PC-9 (cell line): ENCODE measurements at regions not wholly inside any gene's neighbourhood (a gene's known extent, or its start where the extent isn't known, plus 50 kb on each side); places are given as distances from the start of the nearest gene placed in this dataset.

Source experiments
- BruUV-seq: library from RNA; stranded (reverse); fragments of 400-500 nt; replicated peaks from 2 replicates; lab custom pipeline; 2021; lab: Mats Ljungman, UMichigan
- CTCF ChIA-PET: fragments of 300-600 bp; sonication (Branson Sonifier 250); formaldehyde crosslinking; loops from one replicate; lab custom pipeline; 2022; ENCODE audit warnings: antibody characterized with exemption; lab: Charles Lee
- POLR2A ChIA-PET: fragments of 300-600 bp; sonication (Branson Sonifier 250); formaldehyde crosslinking; loops from one replicate; lab custom pipeline; 2022; ENCODE audit warnings: antibody characterized with exemption; ENCODE audit not compliant: unreplicated experiment; lab: Charles Lee
- DNase-seq, 2 experiments: peaks; one replicate each; pipeline versions ENCODE4 v3.0.0 to v3.0.0-alpha.2; 2015 to 2022; ENCODE audit warnings: mixed read lengths in 1 of 2
- H2AFZ ChIP-seq: fragments of 200-600 bp; sonication (generic); 2 replicates; pipeline ENCODE4 v1.8.1; 2017; ENCODE audit warnings: antibody characterized with exemption
- H3F3A ChIP-seq: fragments of 200-600 bp; sonication (generic); 2 replicates; pipeline ENCODE4 v1.8.1; 2017; ENCODE audit warnings: antibody characterized with exemption, mild to moderate bottlenecking, low read depth; ENCODE audit not compliant: insufficient read depth
- H3K27ac ChIP-seq: fragments of 200-600 bp; sonication (generic); 2 replicates; pipeline ENCODE4 v1.6.1; 2016; ENCODE audit warnings: mixed run types
- H3K27me3 ChIP-seq: fragments of 200-600 bp; sonication (generic); 2 replicates; pipeline ENCODE4 v1.6.1; 2016; ENCODE audit warnings: low read depth, mixed run types; ENCODE audit not compliant: insufficient read depth
- H3K36me3 ChIP-seq: fragments of 200-600 bp; sonication (generic); 2 replicates; pipeline ENCODE4 v1.6.1; 2016; ENCODE audit warnings: low read depth, mixed run types
- H3K4me1 ChIP-seq: fragments of 200-600 bp; sonication (generic); replicated peaks from 2 replicates; pipeline ENCODE4 v1.6.1; 2016; ENCODE audit warnings: mixed run types; ENCODE audit not compliant: insufficient read depth
- H3K4me2 ChIP-seq: fragments of 200-600 bp; sonication (generic); 2 replicates; pipeline ENCODE4 v1.6.1; 2017; ENCODE audit warnings: mixed run types
- H3K4me3 ChIP-seq: fragments of 200-600 bp; sonication (generic); 2 replicates; pipeline ENCODE4 v1.6.1; 2016; ENCODE audit warnings: mixed run types
- H3K79me2 ChIP-seq: fragments of 200-600 bp; sonication (generic); 2 replicates; pipeline ENCODE4 v1.6.1; 2017; ENCODE audit warnings: low read depth, mixed run types
- H3K9me2 ChIP-seq: fragments of 200-600 bp; sonication (generic); 2 replicates; pipeline ENCODE4 v1.8.1; 2017; ENCODE audit warnings: mild to moderate bottlenecking; ENCODE audit not compliant: insufficient read depth
- H3K9me3 ChIP-seq: fragments of 200-600 bp; sonication (generic); 2 replicates; pipeline ENCODE4 v1.8.1; 2016; ENCODE audit warnings: low read depth; ENCODE audit not compliant: insufficient read depth
- H4K20me1 ChIP-seq: fragments of 200-600 bp; sonication (generic); 2 replicates; pipeline ENCODE4 v1.8.1; 2017; ENCODE audit not compliant: insufficient read depth
- EZH2 ChIP-seq: fragments of 200-600 bp; sonication (generic); IDR thresholded peaks from 2 replicates; pipeline ENCODE4 v1.8.0; 2017; ENCODE audit warnings: antibody characterized with exemption, low read depth
- intact Hi-C: fragments of 100-400 bp; cut with micrococcal nuclease; formaldehyde crosslinking; loops from one replicate; pipeline ENCODE4 v1.10.0; 2022; ENCODE audit not compliant: unreplicated experiment
- TF ChIP-seq, protein P1 (sequence below): fragments of 200-600 bp; sonication (generic); conservative IDR thresholded peaks from 2 replicates; pipeline ENCODE4 v1.6.1; 2017; ENCODE audit warnings: mixed run types, antibody characterized with exemption, mild to moderate bottlenecking, moderate library complexity

DNA sequence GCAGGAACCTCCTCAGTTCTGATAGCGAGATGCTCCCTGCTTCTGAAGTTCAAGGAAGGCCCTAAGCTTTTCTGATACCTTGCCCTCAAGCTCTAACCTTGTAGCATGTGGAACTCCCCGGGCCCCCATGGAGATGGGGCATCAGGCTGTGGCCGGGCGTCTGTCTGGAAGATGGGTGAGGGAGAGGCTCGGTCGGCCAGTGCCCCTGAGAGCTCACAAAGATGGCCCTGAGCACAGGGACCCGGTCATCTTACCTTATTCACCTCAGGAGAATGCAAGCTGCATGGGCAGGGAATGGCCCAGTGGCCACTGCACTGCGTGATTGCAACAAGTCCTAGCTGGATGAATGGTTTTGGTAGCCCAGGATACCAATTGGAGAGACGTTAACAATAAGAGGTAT, 830.3 kb downstream of the TBC1D22A start:
- Histone ChIP-seq H3K36me3 (no peaks in the 10 kb centered on the region), H3K4me1 (no peaks in the 10 kb centered on the region), H3K27me3 (peaks cover 82% of the 10 kb centered on the region), H3F3A (no peaks in the 10 kb centered on the region), H3K4me3 (no peak overlapping the region), H4K20me1 (no peaks in the 10 kb centered on the region), H3K9me3 (no peaks in the 10 kb centered on the region), H3K4me2 (no peak overlapping the region), H3K27ac (no peak overlapping the region), H3K9me2 (no peaks in the 10 kb centered on the region), H2AFZ (no peak overlapping the region), H3K79me2 (no peaks in the 10 kb centered on the region)
- ChIA-PET CTCF (no interaction called here), POLR2A (no interaction called here)
- TF ChIP-seq EZH2: no peak
- TF ChIP-seq, protein P1, sequence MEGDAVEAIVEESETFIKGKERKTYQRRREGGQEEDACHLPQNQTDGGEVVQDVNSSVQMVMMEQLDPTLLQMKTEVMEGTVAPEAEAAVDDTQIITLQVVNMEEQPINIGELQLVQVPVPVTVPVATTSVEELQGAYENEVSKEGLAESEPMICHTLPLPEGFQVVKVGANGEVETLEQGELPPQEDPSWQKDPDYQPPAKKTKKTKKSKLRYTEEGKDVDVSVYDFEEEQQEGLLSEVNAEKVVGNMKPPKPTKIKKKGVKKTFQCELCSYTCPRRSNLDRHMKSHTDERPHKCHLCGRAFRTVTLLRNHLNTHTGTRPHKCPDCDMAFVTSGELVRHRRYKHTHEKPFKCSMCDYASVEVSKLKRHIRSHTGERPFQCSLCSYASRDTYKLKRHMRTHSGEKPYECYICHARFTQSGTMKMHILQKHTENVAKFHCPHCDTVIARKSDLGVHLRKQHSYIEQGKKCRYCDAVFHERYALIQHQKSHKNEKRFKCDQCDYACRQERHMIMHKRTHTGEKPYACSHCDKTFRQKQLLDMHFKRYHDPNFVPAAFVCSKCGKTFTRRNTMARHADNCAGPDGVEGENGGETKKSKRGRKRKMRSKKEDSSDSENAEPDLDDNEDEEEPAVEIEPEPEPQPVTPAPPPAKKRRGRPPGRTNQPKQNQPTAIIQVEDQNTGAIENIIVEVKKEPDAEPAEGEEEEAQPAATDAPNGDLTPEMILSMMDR: no peak
- BruUV-seq: no TSS peak
- intact Hi-C loops: no loop called here
- DNase-seq: no peak

DNA sequence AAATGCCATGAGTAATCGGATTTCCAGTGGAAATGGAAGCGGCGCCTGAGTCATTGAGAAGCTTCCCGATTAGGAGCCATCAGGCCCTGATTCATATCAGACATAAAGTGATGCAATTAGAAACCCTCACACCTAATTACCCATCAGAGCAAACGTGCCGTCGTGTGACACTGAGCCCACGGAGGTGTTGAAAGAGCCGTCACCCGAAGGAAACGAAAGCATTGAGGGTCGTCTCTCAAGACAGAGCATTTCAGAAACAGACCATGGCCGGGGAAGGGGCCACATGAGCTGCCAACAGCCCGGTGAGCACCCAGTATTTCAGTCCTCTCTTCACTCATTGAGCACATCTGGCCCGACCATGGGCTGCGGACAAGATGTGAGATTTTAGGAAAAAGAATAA, 829.3 kb downstream of the TBC1D22A start:
- intact Hi-C loops: no loop called here
- CTCF ChIA-PET: no interaction called here
- TF ChIP-seq, protein P1: no peak
- no peak for TF ChIP-seq EZH2

DNA sequence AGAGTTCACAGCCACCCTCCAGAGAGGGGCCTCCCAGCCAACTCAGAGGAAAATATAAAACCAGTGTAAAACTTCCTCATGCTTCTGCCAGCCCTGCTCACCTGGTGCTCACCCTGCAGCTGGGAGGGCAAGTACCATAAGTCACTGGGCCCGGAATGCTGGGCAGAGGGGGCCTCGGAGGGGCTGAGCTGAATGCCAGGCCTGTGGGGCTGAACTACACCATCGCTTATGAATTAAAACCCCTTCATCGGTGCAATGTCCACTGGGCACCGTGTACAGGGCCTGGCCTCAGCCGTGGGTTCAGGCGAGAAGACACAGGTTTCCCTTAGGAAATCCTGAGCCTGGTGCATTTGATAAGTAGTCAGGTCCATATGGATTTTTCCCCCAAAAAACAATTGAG, 828.6 kb downstream of the TBC1D22A start:
- no TSS peak for BruUV-seq
- no peaks in the 10 kb centered on the region for H3K4me1 ChIP-seq
- intact Hi-C loops: no loop called here
- H3K4me3 ChIP-seq: no peak overlapping the region
- H4K20me1 ChIP-seq: no peaks in the 10 kb centered on the region
- H2AFZ ChIP-seq: no peak overlapping the region
- CTCF ChIA-PET: no interaction called here
- no peaks in the 10 kb centered on the region for H3K9me2 ChIP-seq
- no peaks in the 10 kb centered on the region for H3F3A ChIP-seq
- no peak overlapping the region for H3K4me2 ChIP-seq
- H3K79me2 ChIP-seq: no peaks in the 10 kb centered on the region
- H3K27ac ChIP-seq: no peak overlapping the region
- no peak for DNase-seq
- no peaks in the 10 kb centered on the region for H3K9me3 ChIP-seq
- TF ChIP-seq, protein P1: no peak
- TF ChIP-seq EZH2: no peak
- peaks cover 78% of the 10 kb centered on the region for H3K27me3 ChIP-seq
- POLR2A ChIA-PET: no interaction called here
- no peaks in the 10 kb centered on the region for H3K36me3 ChIP-seq

More for the DNA sequence above, 829.3 kb downstream of the TBC1D22A start:
- no peak overlapping the region for H3K27ac ChIP-seq
- BruUV-seq: no TSS peak
- no peak overlapping the region for H3K4me2 ChIP-seq
- H3K4me3 ChIP-seq: no peak overlapping the region
- H4K20me1 ChIP-seq: no peaks in the 10 kb centered on the region
- no peak overlapping the region for H2AFZ ChIP-seq
- DNase-seq: no peak
- H3K79me2 ChIP-seq: no peaks in the 10 kb centered on the region
- H3K27me3 ChIP-seq: peaks cover 82% of the 10 kb centered on the region
- H3K9me2 ChIP-seq: no peaks in the 10 kb centered on the region
- no peaks in the 10 kb centered on the region for H3F3A ChIP-seq
- POLR2A ChIA-PET: no interaction called here
- H3K36me3 ChIP-seq: no peaks in the 10 kb centered on the region
- no peaks in the 10 kb centered on the region for H3K9me3 ChIP-seq
- H3K4me1 ChIP-seq: no peaks in the 10 kb centered on the region
